ENCODE measurements at regions not wholly inside any gene's neighbourhood (a gene's known extent, or its start where the extent isn't known, plus 50 kb on each side); places are given as distances from the start of the nearest gene placed in this dataset.

- no peak for FAIRE-seq
- TF ChIP-seq EZH2 (IDR thresholded peaks at IDR 0.05; ENCODE audit: low read length), result no peak
- no peak for TF ChIP-seq CTCF (optimal IDR thresholded peaks at IDR 0.05 in 1 of 3, IDR thresholded peaks at IDR 0.05 in 1 of 3, conservative IDR thresholded peaks at IDR 0.05 in 1 of 3; ENCODE audit: extremely low read depth in 1 of 3, insufficient read depth in 2 of 3, low read length in 3 of 3)
Measured at GRCh38 chr16:5323284-5324141, 225.9 kb upstream of the EEF2KMT start.

DNA sequence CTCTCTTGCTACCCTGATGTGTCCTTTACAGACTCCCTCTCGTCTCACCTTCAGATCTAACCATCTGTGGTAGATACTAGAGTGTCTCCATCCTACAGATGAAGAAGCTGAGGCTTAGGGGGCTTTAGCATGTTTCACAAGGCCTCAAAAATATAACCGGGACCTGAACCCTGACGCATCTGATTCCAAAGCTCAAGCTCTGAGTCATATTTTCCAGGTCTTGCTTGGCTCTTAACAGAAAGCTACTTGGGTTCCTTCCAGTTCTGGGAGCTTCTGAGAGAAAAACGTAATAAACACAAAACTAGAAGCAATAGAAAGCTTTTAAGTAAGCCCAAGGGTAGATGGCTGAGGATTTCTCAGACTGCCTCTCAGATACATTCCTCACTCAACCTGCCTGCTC, 224.3 kb upstream of the EEF2KMT start:
- no peaks in the 10 kb centered on the region for H3K27me3 ChIP-seq (ENCODE audit: control insufficient read depth, extremely low read depth, insufficient read depth, low read length)
- dilution Hi-C loops (cut with MboI; ENCODE audit: extremely low pct_ligation_motif_present, low sequenced_read_pairs), result no loop called here
- no peak for FAIRE-seq
- no peak overlapping the region for H3K27ac ChIP-seq (ENCODE audit: control insufficient read depth, insufficient read depth, low read length)
- H3K4me3 ChIP-seq (ENCODE audit: control insufficient read depth in 2 of 3, extremely low read depth in 1 of 3, insufficient read depth in 2 of 3, low read depth in 1 of 3, low read length in 3 of 3), result no peak overlapping the region
- no peak overlapping the region for H3K9ac ChIP-seq (ENCODE audit: control insufficient read depth, extremely low read depth, insufficient read depth, low read length)
- TF ChIP-seq CTCF (optimal IDR thresholded peaks at IDR 0.05 in 1 of 3, IDR thresholded peaks at IDR 0.05 in 1 of 3, conservative IDR thresholded peaks at IDR 0.05 in 1 of 3; ENCODE audit: extremely low read depth in 1 of 3, insufficient read depth in 2 of 3, low read length in 3 of 3) (no peak), EZH2 (IDR thresholded peaks at IDR 0.05; ENCODE audit: low read length) (no peak)
- no peak overlapping the region for H3K4me2 ChIP-seq (ENCODE audit: control insufficient read depth, extremely low read depth, insufficient read depth, low read depth, low read length)
- no peaks in the 10 kb centered on the region for H4K20me1 ChIP-seq (ENCODE audit: control insufficient read depth, extremely low read depth, insufficient read depth, low read length)
- H3K4me1 ChIP-seq (ENCODE audit: control insufficient read depth, extremely low read depth, insufficient read depth, low read length), result no peaks in the 10 kb centered on the region
- H3K9me1 ChIP-seq (ENCODE audit: control insufficient read depth, extremely low read depth, insufficient read depth, low read length), result no peaks in the 10 kb centered on the region
- H3K9me3 ChIP-seq (ENCODE audit: control insufficient read depth, low read depth, low read length), result peaks cover 7% of the 10 kb centered on the region
- no peaks in the 10 kb centered on the region for H3K79me2 ChIP-seq (ENCODE audit: control insufficient read depth, insufficient read depth, low read length)
- no peak overlapping the region for H2AFZ ChIP-seq (ENCODE audit: control insufficient read depth, low read length)
- no peaks in the 10 kb centered on the region for H3K36me3 ChIP-seq (ENCODE audit: control insufficient read depth in 2 of 2, extremely low read depth in 1 of 2, insufficient read depth in 2 of 2, low read length in 2 of 2)
- no peak for DNase-seq (ENCODE audit: low read depth, low spot score)

More at GRCh38 chr16:5323284-5324141, 225.9 kb upstream of the EEF2KMT start:
- H3K27me3 ChIP-seq (ENCODE audit: control insufficient read depth, extremely low read depth, insufficient read depth, low read length), result no peaks in the 10 kb centered on the region
- H3K9me3 ChIP-seq (ENCODE audit: control insufficient read depth, low read depth, low read length), result peaks cover 7% of the 10 kb centered on the region
- no peaks in the 10 kb centered on the region for H3K36me3 ChIP-seq (ENCODE audit: control insufficient read depth in 2 of 2, extremely low read depth in 1 of 2, insufficient read depth in 2 of 2, low read length in 2 of 2)
- H3K9me1 ChIP-seq (ENCODE audit: control insufficient read depth, extremely low read depth, insufficient read depth, low read length), result no peaks in the 10 kb centered on the region
- no peak overlapping the region for H3K27ac ChIP-seq (ENCODE audit: control insufficient read depth, insufficient read depth, low read length)
- H2AFZ ChIP-seq (ENCODE audit: control insufficient read depth, low read length), result no peak overlapping the region
- H3K4me2 ChIP-seq (ENCODE audit: control insufficient read depth, extremely low read depth, insufficient read depth, low read depth, low read length), result no peak overlapping the region
- H3K9ac ChIP-seq (ENCODE audit: control insufficient read depth, extremely low read depth, insufficient read depth, low read length), result no peak overlapping the region
- H3K4me3 ChIP-seq (ENCODE audit: control insufficient read depth in 2 of 3, extremely low read depth in 1 of 3, insufficient read depth in 2 of 3, low read depth in 1 of 3, low read length in 3 of 3), result no peak overlapping the region
- H3K4me1 ChIP-seq (ENCODE audit: control insufficient read depth, extremely low read depth, insufficient read depth, low read length), result no peaks in the 10 kb centered on the region
- H3K79me2 ChIP-seq (ENCODE audit: control insufficient read depth, insufficient read depth, low read length), result no peaks in the 10 kb centered on the region
- dilution Hi-C loops (cut with MboI; ENCODE audit: extremely low pct_ligation_motif_present, low sequenced_read_pairs), result no loop called here
- no peak for DNase-seq (ENCODE audit: low read depth, low spot score)
- no peaks in the 10 kb centered on the region for H4K20me1 ChIP-seq (ENCODE audit: control insufficient read depth, extremely low read depth, insufficient read depth, low read length)

Data from keratinocyte (primary cell).